Activated naive CD4-positive, alpha-beta T cell treated with anti-CD3 and anti-CD28 coated beads, Interleukin-2, amount 10 ng/mL, durations not matched to agents 7 days and 5 days (primary cell): ENCODE measurements at regions not wholly inside any gene's neighbourhood (a gene's known extent, or its start where the extent isn't known, plus 50 kb on each side); places are given as distances from the start of the nearest gene placed in this dataset.
"Not testable (repeated sequence)": the region's sequence is repeated elsewhere in the genome, so short reads cannot be mapped to it uniquely, and the experiment has no call there.

Experiments used
- CTCF ChIA-PET: fragments of 350-600 bp; sonication (Branson Sonifier 250); formaldehyde crosslinking; loops from one replicate; lab custom pipeline; 2021; ENCODE audit warnings: antibody characterized with exemption; lab: Charles Lee
- DNase-seq: peaks from one replicate; pipeline ENCODE4 v3.0.0-alpha.2; 2020
- H3K27ac Mint-ChIP-seq: one replicate; pipeline ENCODE4 v1.8.0; 2021; ENCODE audit warnings: mild to moderate bottlenecking, moderate library complexity, mixed read lengths
- H3K27me3 Mint-ChIP-seq: one replicate; pipeline ENCODE4 v1.8.0; 2021; ENCODE audit warnings: mild to moderate bottlenecking, mixed read lengths
- H3K36me3 Mint-ChIP-seq: one replicate; pipeline ENCODE4 v1.8.0; 2021; ENCODE audit warnings: mixed read lengths
- H3K4me1 Mint-ChIP-seq: one replicate; pipeline ENCODE4 v1.8.0; 2021; ENCODE audit warnings: mixed read lengths
- H3K4me3 Mint-ChIP-seq: one replicate; pipeline ENCODE4 v1.8.0; 2021; ENCODE audit warnings: mild to moderate bottlenecking, moderate library complexity, mixed read lengths
- H3K9me3 Mint-ChIP-seq: one replicate; pipeline ENCODE4 v1.8.0; 2021; ENCODE audit warnings: mixed read lengths

- Mint-ChIP-seq H3K9me3 (no peaks in the 10 kb centered on the region), H3K4me3 (no peak overlapping the region), H3K4me1 (peaks cover 21% of the 10 kb centered on the region), H3K36me3 (peaks cover 1% of the 10 kb centered on the region), H3K27ac (no peak overlapping the region), H3K27me3 (peaks cover 4% of the 10 kb centered on the region)
- DNase-seq: no peak
- CTCF ChIA-PET: interaction anchor here (1.2 to 1.5 kb wide), 2 partner anchors 18 to 89 kb away, joined by 3 read pairs; no protein-coding TSS in a partner anchor
Observed at GRCh38 chr15:59924096-59924495, 80.0 kb upstream of the FOXB1 start.

- peaks cover 25% of the 10 kb centered on the region for H3K4me1 Mint-ChIP-seq
- DNase-seq: no peak
- CTCF ChIA-PET: interaction anchor here (1.2 to 1.5 kb wide), 2 partner anchors 9 to 88 kb away, joined by 3 read pairs; no protein-coding TSS in a partner anchor
- no peak overlapping the region for H3K27ac Mint-ChIP-seq
- H3K27me3 Mint-ChIP-seq: peaks cover 4% of the 10 kb centered on the region
- peaks cover 1% of the 10 kb centered on the region for H3K36me3 Mint-ChIP-seq
- no peaks in the 10 kb centered on the region for H3K9me3 Mint-ChIP-seq
- H3K4me3 Mint-ChIP-seq: no peak overlapping the region
Observed at GRCh38 chr15:59923508-59923907, 80.6 kb upstream of the FOXB1 start.

GRCh38 chr15:59918994-59919951 lies 84.8 kb upstream of the FOXB1 start:
- peaks cover 1% of the 10 kb centered on the region for H3K36me3 Mint-ChIP-seq
- DNase-seq: peak; percentile 58
- H3K4me1 Mint-ChIP-seq: peaks cover 40% of the 10 kb centered on the region
- peak overlapping the region; percentile 94 for H3K27ac Mint-ChIP-seq
- H3K4me3 Mint-ChIP-seq: peak overlapping the region; percentile 24
- CTCF ChIA-PET: interaction anchor here (1.0 to 5.0 kb wide), 13 partner anchors 11 to 407 kb away, joined by 3 to 73 read pairs (median 9); partner anchors contain the start of gene FOXB1
- H3K9me3 Mint-ChIP-seq: no peaks in the 10 kb centered on the region
- peaks cover 17% of the 10 kb centered on the region for H3K27me3 Mint-ChIP-seq

- Mint-ChIP-seq H3K9me3 (no peaks in the 10 kb centered on the region), H3K27ac (no peak overlapping the region), H3K36me3 (peaks cover 1% of the 10 kb centered on the region), H3K4me1 (peaks cover 34% of the 10 kb centered on the region), H3K27me3 (peaks cover 21% of the 10 kb centered on the region), H3K4me3 (no peak overlapping the region)
- CTCF ChIA-PET: interaction anchor here (0.7 to 5.0 kb wide), 31 partner anchors 12 to 408 kb away, joined by 3 to 73 read pairs (median 4); partner anchors contain the start of gene FOXB1
- peak; percentile 82 for DNase-seq
Observed at GRCh38 chr15:59917504-59918157, 86.5 kb upstream of the FOXB1 start.

GRCh38 chr15:59906046-59906445 lies 98.1 kb upstream of the FOXB1 start:
- H3K9me3 Mint-ChIP-seq: no peaks in the 10 kb centered on the region
- no peak overlapping the region for H3K4me3 Mint-ChIP-seq
- no peaks in the 10 kb centered on the region for H3K36me3 Mint-ChIP-seq
- CTCF ChIA-PET: no interaction called here
- H3K27ac Mint-ChIP-seq: no peak overlapping the region
- no peak for DNase-seq
- peaks cover 32% of the 10 kb centered on the region for H3K27me3 Mint-ChIP-seq
- H3K4me1 Mint-ChIP-seq: peaks cover 3% of the 10 kb centered on the region

GRCh38 chr15:59905176-59905575 lies 98.9 kb upstream of the FOXB1 start:
- CTCF ChIA-PET: no interaction called here
- Mint-ChIP-seq H3K36me3 (no peaks in the 10 kb centered on the region), H3K4me3 (no peak overlapping the region), H3K27ac (no peak overlapping the region), H3K9me3 (no peaks in the 10 kb centered on the region), H3K27me3 (peaks cover 40% of the 10 kb centered on the region), H3K4me1 (peaks cover 3% of the 10 kb centered on the region)
- no peak for DNase-seq

- H3K9me3 Mint-ChIP-seq: no peaks in the 10 kb centered on the region
- H3K4me1 Mint-ChIP-seq: peaks cover 3% of the 10 kb centered on the region
- peaks cover 44% of the 10 kb centered on the region for H3K27me3 Mint-ChIP-seq
- H3K27ac Mint-ChIP-seq: no peak overlapping the region
- no peak for DNase-seq
- CTCF ChIA-PET: interaction anchor here (0.7 kb wide), 1 partner anchor 421 kb away, joined by 3 read pairs; no protein-coding TSS in a partner anchor
- no peaks in the 10 kb centered on the region for H3K36me3 Mint-ChIP-seq
- no peak overlapping the region for H3K4me3 Mint-ChIP-seq
Observed at GRCh38 chr15:59904450-59905135, 99.5 kb upstream of the FOXB1 start.

- Mint-ChIP-seq H3K36me3 (no peaks in the 10 kb centered on the region), H3K27me3 (peaks cover 21% of the 10 kb centered on the region), H3K27ac (no peak overlapping the region), H3K9me3 (no peaks in the 10 kb centered on the region), H3K4me3 (no peak overlapping the region), H3K4me1 (no peaks in the 10 kb centered on the region)
- CTCF ChIA-PET: no interaction called here
- no peak for DNase-seq
Observed at GRCh38 chr15:59896663-59897074, 107.4 kb upstream of the FOXB1 start.

GRCh38 chr15:59894835-59895234 lies 109.3 kb upstream of the FOXB1 start:
- no peaks in the 10 kb centered on the region for H3K9me3 Mint-ChIP-seq
- no peak overlapping the region for H3K4me3 Mint-ChIP-seq
- H3K36me3 Mint-ChIP-seq: no peaks in the 10 kb centered on the region
- CTCF ChIA-PET: no interaction called here
- H3K27ac Mint-ChIP-seq: no peak overlapping the region
- peaks cover 13% of the 10 kb centered on the region for H3K27me3 Mint-ChIP-seq
- no peak for DNase-seq
- no peaks in the 10 kb centered on the region for H3K4me1 Mint-ChIP-seq

GRCh38 chr15:59892985-59893384 lies 111.1 kb upstream of the FOXB1 start:
- Mint-ChIP-seq H3K27me3 (peaks cover 11% of the 10 kb centered on the region), H3K36me3 (no peaks in the 10 kb centered on the region), H3K4me3 (no peak overlapping the region), H3K9me3 (no peaks in the 10 kb centered on the region), H3K27ac (no peak overlapping the region), H3K4me1 (no peaks in the 10 kb centered on the region)
- CTCF ChIA-PET: no interaction called here
- no peak for DNase-seq

GRCh38 chr15:59887870-59888269 lies 116.2 kb upstream of the FOXB1 start:
- DNase-seq, H3K4me1 Mint-ChIP-seq, H3K27ac Mint-ChIP-seq, H3K36me3 Mint-ChIP-seq, H3K4me3 Mint-ChIP-seq, H3K9me3 Mint-ChIP-seq, CTCF ChIA-PET: not testable (repeated sequence)
- H3K27me3 Mint-ChIP-seq: peaks cover 24% of the 10 kb centered on the region

GRCh38 chr15:59887211-59887610 lies 116.9 kb upstream of the FOXB1 start:
- Mint-ChIP-seq H3K4me3 (no peak overlapping the region), H3K9me3 (peaks cover 1% of the 10 kb centered on the region), H3K36me3 (no peaks in the 10 kb centered on the region), H3K27ac (no peak overlapping the region), H3K27me3 (peaks cover 22% of the 10 kb centered on the region), H3K4me1 (no peaks in the 10 kb centered on the region)
- CTCF ChIA-PET: no interaction called here
- DNase-seq: no peak

GRCh38 chr15:59886441-59886840 lies 117.7 kb upstream of the FOXB1 start:
- H3K4me3 Mint-ChIP-seq: no peak overlapping the region
- H3K36me3 Mint-ChIP-seq: no peaks in the 10 kb centered on the region
- CTCF ChIA-PET: interaction anchor here (1.0 kb wide), 1 partner anchor 13 kb away, joined by 3 read pairs; no protein-coding TSS in a partner anchor
- DNase-seq: no peak
- H3K27me3 Mint-ChIP-seq: peaks cover 19% of the 10 kb centered on the region
- H3K27ac Mint-ChIP-seq: no peak overlapping the region
- peaks cover 1% of the 10 kb centered on the region for H3K9me3 Mint-ChIP-seq
- H3K4me1 Mint-ChIP-seq: no peaks in the 10 kb centered on the region

- H3K36me3 Mint-ChIP-seq: no peaks in the 10 kb centered on the region
- no peak for DNase-seq
- H3K4me3 Mint-ChIP-seq: no peak overlapping the region
- H3K9me3 Mint-ChIP-seq: peaks cover 1% of the 10 kb centered on the region
- CTCF ChIA-PET: interaction anchor here (1.0 kb wide), 1 partner anchor 14 kb away, joined by 3 read pairs; no protein-coding TSS in a partner anchor
- H3K27ac Mint-ChIP-seq: no peak overlapping the region
- H3K27me3 Mint-ChIP-seq: peaks cover 19% of the 10 kb centered on the region
- H3K4me1 Mint-ChIP-seq: no peaks in the 10 kb centered on the region
Observed at GRCh38 chr15:59885832-59886231, 118.3 kb upstream of the FOXB1 start.
